ENCODE measurements at regions not wholly inside any gene's neighbourhood (a gene's known extent, or its start where the extent isn't known, plus 50 kb on each side); places are given as distances from the start of the nearest gene placed in this dataset.
"Not testable (repeated sequence)": the region's sequence is repeated elsewhere in the genome, so short reads cannot be mapped to it uniquely, and the experiment has no call there.

DNA sequence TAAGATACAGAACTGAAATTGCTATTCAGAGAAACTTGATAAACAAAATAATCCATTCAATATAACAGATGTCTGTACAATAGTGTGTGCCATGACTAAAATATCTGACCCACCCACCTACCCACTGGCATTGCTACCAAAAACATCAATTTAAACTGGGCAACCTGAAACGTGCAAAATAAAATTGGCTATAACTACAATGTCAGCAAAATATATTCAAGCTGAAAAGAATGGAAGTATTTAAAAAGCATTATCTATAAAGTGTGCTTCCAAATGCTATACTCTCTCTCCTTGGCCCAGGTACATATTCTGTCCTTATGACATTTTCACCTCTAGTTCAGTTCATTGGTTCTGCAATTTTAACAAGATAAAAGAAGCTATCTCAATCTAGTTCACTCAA, 379.6 kb upstream of the ATP11B start:
- no peaks in the 10 kb centered on the region for H3K4me1 ChIP-seq
- DNase-seq: no peak
- no peaks in the 10 kb centered on the region for H3K27me3 ChIP-seq
- intact Hi-C loops (cut with DNase I; ENCODE audit: low total_unique reads): no loop called here
- 68 to 73% methylated on average over 1 of the region's 1 CpG for WGBS, 2 donors
- H3K36me3 ChIP-seq (ENCODE audit: low read depth, missing control alignments): no peaks in the 10 kb centered on the region
- H3K4me3 ChIP-seq: no peak overlapping the region
- no peak overlapping the region for H3K27ac ChIP-seq
- TF ChIP-seq POLR2A (IDR thresholded peaks at IDR 0.05): no peak
- TF ChIP-seq, protein P1, sequence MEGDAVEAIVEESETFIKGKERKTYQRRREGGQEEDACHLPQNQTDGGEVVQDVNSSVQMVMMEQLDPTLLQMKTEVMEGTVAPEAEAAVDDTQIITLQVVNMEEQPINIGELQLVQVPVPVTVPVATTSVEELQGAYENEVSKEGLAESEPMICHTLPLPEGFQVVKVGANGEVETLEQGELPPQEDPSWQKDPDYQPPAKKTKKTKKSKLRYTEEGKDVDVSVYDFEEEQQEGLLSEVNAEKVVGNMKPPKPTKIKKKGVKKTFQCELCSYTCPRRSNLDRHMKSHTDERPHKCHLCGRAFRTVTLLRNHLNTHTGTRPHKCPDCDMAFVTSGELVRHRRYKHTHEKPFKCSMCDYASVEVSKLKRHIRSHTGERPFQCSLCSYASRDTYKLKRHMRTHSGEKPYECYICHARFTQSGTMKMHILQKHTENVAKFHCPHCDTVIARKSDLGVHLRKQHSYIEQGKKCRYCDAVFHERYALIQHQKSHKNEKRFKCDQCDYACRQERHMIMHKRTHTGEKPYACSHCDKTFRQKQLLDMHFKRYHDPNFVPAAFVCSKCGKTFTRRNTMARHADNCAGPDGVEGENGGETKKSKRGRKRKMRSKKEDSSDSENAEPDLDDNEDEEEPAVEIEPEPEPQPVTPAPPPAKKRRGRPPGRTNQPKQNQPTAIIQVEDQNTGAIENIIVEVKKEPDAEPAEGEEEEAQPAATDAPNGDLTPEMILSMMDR (IDR thresholded peaks at IDR 0.05): no peak
- H3K9me3 ChIP-seq: no peaks in the 10 kb centered on the region

DNA sequence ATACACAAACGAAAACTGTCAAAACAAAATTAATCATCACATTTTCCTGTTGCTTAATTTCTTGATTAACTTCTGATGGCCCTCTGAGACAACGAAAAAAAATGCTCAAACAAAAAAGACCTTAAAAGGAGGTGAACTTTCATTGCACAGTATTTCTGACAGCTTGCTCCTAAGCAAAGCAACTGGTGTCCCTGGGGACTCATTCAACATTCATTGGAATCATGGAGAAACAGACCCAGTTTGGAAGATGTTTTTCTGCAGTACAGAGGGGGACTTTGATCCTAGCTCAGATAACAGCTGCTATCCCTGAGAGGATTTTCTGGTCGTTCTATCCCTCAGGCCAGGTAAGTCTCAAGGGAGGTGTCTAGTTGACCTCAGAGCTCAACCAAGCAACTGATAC, 378.7 kb upstream of the ATP11B start:
- Histone ChIP-seq H3K4me1 (no peaks in the 10 kb centered on the region), H3K36me3 (ENCODE audit: low read depth, missing control alignments) (no peaks in the 10 kb centered on the region), H3K27me3 (no peaks in the 10 kb centered on the region), H3K9me3 (no peaks in the 10 kb centered on the region), H3K27ac (no peak overlapping the region), H3K4me3 (no peak overlapping the region)
- TF ChIP-seq POLR2A (IDR thresholded peaks at IDR 0.05): no peak
- TF ChIP-seq, protein P1 (IDR thresholded peaks at IDR 0.05): no peak
- 33 to 54% methylated on average over 2 to 3 of the region's 3 CpGs for WGBS, 2 donors
- intact Hi-C loops (cut with DNase I; ENCODE audit: low total_unique reads): no loop called here
- DNase-seq: no peak

DNA sequence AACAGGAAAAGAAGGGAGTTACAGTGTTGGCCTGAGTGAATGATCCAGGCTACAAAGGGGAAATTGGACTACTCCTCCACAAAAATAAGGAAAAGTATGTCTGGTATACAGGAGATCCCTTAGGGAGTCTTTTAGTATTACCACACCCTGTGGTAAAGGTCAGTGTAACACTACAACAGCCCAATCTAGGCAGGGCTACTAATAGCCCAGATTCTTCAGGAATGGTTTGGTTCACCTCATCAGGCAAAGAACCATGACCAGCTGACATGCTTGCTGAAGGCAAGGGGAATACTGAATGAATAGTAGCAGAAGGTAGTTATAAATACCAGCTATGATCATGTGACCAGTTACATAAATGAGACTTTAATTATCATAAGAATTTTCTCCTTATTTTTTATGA, 372.6 kb upstream of the ATP11B start:
- Histone ChIP-seq H3K27ac (no peak overlapping the region), H3K4me3 (no peak overlapping the region), H3K27me3 (no peaks in the 10 kb centered on the region), H3K36me3 (ENCODE audit: low read depth, missing control alignments) (no peaks in the 10 kb centered on the region), H3K4me1 (no peaks in the 10 kb centered on the region), H3K9me3 (no peaks in the 10 kb centered on the region)
- DNase-seq: no peak
- TF ChIP-seq POLR2A (IDR thresholded peaks at IDR 0.05): no peak
- TF ChIP-seq, protein P1 (IDR thresholded peaks at IDR 0.05): no peak
- intact Hi-C loops (cut with DNase I; ENCODE audit: low total_unique reads): no loop called here

DNA sequence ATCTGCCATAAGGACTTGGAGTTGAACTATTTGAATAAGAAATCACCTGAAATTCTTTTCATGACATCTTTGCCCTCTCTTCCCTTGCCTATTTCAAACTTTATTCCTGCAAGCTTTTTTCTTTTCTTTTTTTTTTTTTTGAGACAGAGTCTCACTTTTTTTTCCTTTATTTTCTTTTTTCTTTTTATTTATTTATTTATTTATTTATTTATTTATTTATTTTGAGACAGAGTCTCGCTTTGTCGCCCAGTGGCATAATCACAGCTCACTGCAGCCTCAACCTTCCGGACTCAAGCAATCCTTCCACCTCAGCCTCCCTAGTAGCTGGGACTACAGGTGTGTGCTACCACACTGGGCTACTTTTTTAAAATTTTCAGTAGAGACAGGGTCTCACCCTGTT, 369.3 kb upstream of the ATP11B start:
- Histone ChIP-seq H3K4me3 (no peak overlapping the region), H3K27ac (no peak overlapping the region), H3K4me1 (no peaks in the 10 kb centered on the region), H3K9me3 (no peaks in the 10 kb centered on the region), H3K36me3 (ENCODE audit: low read depth, missing control alignments) (no peaks in the 10 kb centered on the region), H3K27me3 (no peaks in the 10 kb centered on the region)
- WGBS, 2 donors: 92 to 94% methylated on average over 3 of the region's 3 CpGs
- no peak for DNase-seq
- TF ChIP-seq, protein P1 (IDR thresholded peaks at IDR 0.05): no peak
- intact Hi-C loops (cut with DNase I; ENCODE audit: low total_unique reads): no loop called here

DNA sequence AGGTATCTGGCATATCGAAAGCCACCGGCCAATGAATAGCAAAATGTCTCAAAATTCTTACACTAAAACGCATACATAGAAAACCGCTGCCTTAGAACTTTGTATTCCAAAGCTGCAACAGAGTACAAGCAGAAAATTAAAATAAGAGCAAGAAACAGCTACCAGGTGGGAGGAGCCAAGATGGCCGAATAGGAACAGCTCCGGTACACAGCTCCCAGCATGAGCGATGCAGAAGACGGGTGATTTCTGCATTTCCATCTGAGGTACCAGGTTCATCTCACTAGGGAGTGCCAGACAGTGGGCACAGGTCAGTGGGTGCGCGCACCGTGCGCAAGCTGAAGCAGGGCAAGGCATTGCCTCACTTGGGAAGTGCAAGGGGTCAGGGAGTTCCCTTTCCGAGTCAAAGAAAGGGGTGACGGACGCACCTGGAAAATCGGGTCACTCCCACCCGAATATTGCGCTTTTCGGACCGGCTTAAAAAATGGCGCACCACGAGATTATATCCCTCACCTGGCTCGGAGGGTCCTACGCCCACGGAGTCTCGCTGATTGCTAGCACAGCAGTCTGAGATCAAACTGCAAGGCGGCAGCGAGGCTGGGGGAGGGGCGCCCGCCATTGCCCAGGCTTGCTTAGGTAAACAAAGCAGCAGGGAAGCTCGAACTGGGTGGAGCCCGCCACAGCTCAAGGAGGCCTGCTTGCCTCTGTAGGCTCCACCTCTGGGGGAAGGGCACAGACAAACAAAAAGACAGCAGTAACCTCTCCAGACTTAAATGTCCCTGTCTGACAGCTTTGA, 367.2 kb upstream of the ATP11B start:
- DNase-seq; H3K27ac ChIP-seq; H3K4me1 ChIP-seq; H3K4me3 ChIP-seq; intact Hi-C loops (cut with DNase I; ENCODE audit: low total_unique reads); H3K36me3 ChIP-seq (ENCODE audit: low read depth, missing control alignments); H3K27me3 ChIP-seq; H3K9me3 ChIP-seq: not testable (repeated sequence)
- 73 to 82% methylated on average over 10 to 25 of the region's 32 CpGs for WGBS, 2 donors

DNA sequence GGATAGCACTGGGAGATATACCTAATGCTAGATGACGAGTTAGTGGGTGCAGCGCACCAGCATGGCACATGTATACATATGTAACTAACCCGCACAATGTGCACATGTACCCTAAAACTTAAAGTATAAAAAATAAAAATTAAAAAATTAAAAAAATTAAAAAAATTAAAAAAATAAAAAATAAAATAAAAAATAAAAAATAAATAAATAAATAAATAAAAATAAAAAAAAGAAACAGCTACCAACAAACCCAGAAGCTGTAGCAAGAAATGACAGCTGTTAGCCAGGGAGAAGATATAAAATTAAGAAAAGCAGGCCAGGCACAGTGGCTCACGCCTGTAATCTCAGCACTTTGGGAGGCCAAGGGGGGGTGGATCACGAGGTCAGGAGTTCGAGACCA, 361.3 kb upstream of the ATP11B start:
- H3K4me1 ChIP-seq; H3K27me3 ChIP-seq; H3K27ac ChIP-seq; DNase-seq; intact Hi-C loops (cut with DNase I; ENCODE audit: low total_unique reads); H3K4me3 ChIP-seq; H3K9me3 ChIP-seq; H3K36me3 ChIP-seq (ENCODE audit: low read depth, missing control alignments): not testable (repeated sequence)
- 89 to 92% methylated on average over 6 of the region's 6 CpGs for WGBS, 2 donors

All from testis (tissue), 2 donors.